Left lung (tissue), 4 donors: ENCODE measurements at regions not wholly inside any gene's neighbourhood (a gene's known extent, or its start where the extent isn't known, plus 50 kb on each side); places are given as distances from the start of the nearest gene placed in this dataset.

Experiments
- ATAC-seq: fragments of 200-7000 bp; cut with Tn5 transposase; one replicate; pipeline ENCODE4 v1.9.1; 2020; ENCODE audit warnings: moderate library complexity
- DNase-seq, 4 donors: peaks; one replicate each; pipeline ENCODE4 v3.0.0-alpha.2; 2013 to 2020
- H3K27ac ChIP-seq, 2 donors: fragments of 200-600 bp; sonication (generic) in 1 of 2; one replicate each; pipeline versions ENCODE4 v1.5.0 to v1.8.0; 2020 to 2021
- H3K27me3 ChIP-seq, 2 donors: fragments of 200-600 bp; sonication (generic) in 1 of 2; one replicate each; pipeline versions ENCODE4 v1.5.0 to v1.8.0; 2020 to 2021
- H3K36me3 ChIP-seq, 2 donors: fragments of 200-600 bp; sonication (generic) in 1 of 2; one replicate each; pipeline versions ENCODE4 v1.5.0 to v1.8.0; 2020 to 2021
- H3K4me1 ChIP-seq, 2 donors: fragments of 200-600 bp; one replicate each; pipeline ENCODE4 v1.8.0; 2021
- H3K4me3 ChIP-seq, 2 donors: fragments of 200-600 bp; sonication (generic) in 1 of 2; one replicate each; pipeline versions ENCODE4 v1.5.0 to v1.8.0; 2020 to 2021; ENCODE audit warnings: mild to moderate bottlenecking in 1 of 2
- H3K9me3 ChIP-seq, 2 donors: fragments of 200-600 bp; sonication (generic) in 1 of 2; one replicate each; pipeline versions ENCODE4 v1.5.0 to v1.8.0; 2020 to 2021
- intact Hi-C, 2 donors: fragments of 100-400 bp; cut with DNase I; formaldehyde crosslinking; loops; one replicate each; pipeline versions ENCODE4 v1.11.2 to v1.14.2; 2022
- TF ChIP-seq, protein P1 (sequence below), 2 donors: fragments of 200-600 bp; sonication (generic) in 1 of 2; IDR thresholded peaks; one replicate each; pipeline versions ENCODE4 v1.5.0 to v1.8.0; 2021; ENCODE audit warnings: antibody characterized with exemption in 2 of 2
- donor health status: DM: no; HTN: yes; CAD: no.
- donor health status: DM: no; HTN: no; CAD: no.

GRCh38 chr11:76280151-76280881, 74.0 kb upstream of the WNT11 start:
- TF ChIP-seq, protein P1, sequence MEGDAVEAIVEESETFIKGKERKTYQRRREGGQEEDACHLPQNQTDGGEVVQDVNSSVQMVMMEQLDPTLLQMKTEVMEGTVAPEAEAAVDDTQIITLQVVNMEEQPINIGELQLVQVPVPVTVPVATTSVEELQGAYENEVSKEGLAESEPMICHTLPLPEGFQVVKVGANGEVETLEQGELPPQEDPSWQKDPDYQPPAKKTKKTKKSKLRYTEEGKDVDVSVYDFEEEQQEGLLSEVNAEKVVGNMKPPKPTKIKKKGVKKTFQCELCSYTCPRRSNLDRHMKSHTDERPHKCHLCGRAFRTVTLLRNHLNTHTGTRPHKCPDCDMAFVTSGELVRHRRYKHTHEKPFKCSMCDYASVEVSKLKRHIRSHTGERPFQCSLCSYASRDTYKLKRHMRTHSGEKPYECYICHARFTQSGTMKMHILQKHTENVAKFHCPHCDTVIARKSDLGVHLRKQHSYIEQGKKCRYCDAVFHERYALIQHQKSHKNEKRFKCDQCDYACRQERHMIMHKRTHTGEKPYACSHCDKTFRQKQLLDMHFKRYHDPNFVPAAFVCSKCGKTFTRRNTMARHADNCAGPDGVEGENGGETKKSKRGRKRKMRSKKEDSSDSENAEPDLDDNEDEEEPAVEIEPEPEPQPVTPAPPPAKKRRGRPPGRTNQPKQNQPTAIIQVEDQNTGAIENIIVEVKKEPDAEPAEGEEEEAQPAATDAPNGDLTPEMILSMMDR (IDR thresholded peaks at IDR 0.05), result no peak
- no peaks in the 10 kb centered on the region for H3K9me3 ChIP-seq
- no peak overlapping the region for H3K27ac ChIP-seq
- H3K36me3 ChIP-seq, result no peaks in the 10 kb centered on the region
- ATAC-seq (no peak), DNase-seq (peak in 1 of 4 donors; percentile 53)
- intact Hi-C loops, result no loop called here
- H3K4me3 ChIP-seq, result no peak overlapping the region
- H3K4me1 ChIP-seq, result no peaks in the 10 kb centered on the region
- H3K27me3 ChIP-seq, result no peaks in the 10 kb centered on the region

DNA sequence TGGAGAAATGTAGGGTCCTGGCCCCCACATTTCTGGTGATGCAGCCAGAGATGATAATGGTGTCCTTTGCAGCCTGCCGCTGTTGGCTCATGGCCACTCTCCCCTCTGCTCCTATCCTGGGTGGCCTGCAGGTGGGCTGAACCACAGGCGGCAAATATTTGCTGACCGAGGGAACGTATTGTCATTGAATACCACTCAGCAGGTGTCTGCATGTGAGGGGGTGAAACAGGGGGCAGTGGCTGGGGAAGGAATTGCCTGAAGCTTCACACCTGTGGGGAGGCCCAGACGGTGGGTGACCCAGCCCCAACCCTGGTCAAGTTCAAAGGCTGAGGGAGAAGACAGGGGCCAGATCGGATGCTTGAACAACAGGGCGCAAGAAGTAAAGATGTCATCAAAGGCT, 73.3 kb upstream of the WNT11 start:
- H3K9me3 ChIP-seq, result no peaks in the 10 kb centered on the region
- H3K4me3 ChIP-seq, result no peak overlapping the region
- no peak for DNase-seq
- H3K27ac ChIP-seq, result no peak overlapping the region
- TF ChIP-seq, protein P1 (IDR thresholded peaks at IDR 0.05), result no peak
- intact Hi-C loops, result no loop called here
- H3K4me1 ChIP-seq, result no peaks in the 10 kb centered on the region
- H3K36me3 ChIP-seq, result no peaks in the 10 kb centered on the region
- H3K27me3 ChIP-seq, result no peaks in the 10 kb centered on the region
- no peak for ATAC-seq

- no peak overlapping the region for H3K27ac ChIP-seq
- no peaks in the 10 kb centered on the region for H3K27me3 ChIP-seq
- intact Hi-C loops, result no loop called here
- H3K4me3 ChIP-seq, result no peak overlapping the region
- TF ChIP-seq, protein P1 (IDR thresholded peaks at IDR 0.05), result no peak
- H3K4me1 ChIP-seq, result no peaks in the 10 kb centered on the region
- DNase-seq (peak in 1 of 4 donors; percentile 41), ATAC-seq (no peak)
- no peaks in the 10 kb centered on the region for H3K9me3 ChIP-seq
- no peaks in the 10 kb centered on the region for H3K36me3 ChIP-seq
These were observed 72.7 kb upstream of the WNT11 start for GRCh38 chr11:76279038-76279437.

GRCh38 chr11:76278526-76278925, 72.2 kb upstream of the WNT11 start:
- no peak for ATAC-seq
- Histone ChIP-seq H3K4me1 (no peaks in the 10 kb centered on the region), H3K27me3 (no peaks in the 10 kb centered on the region), H3K27ac (no peak overlapping the region), H3K4me3 (no peak overlapping the region), H3K9me3 (no peaks in the 10 kb centered on the region), H3K36me3 (no peaks in the 10 kb centered on the region)
- TF ChIP-seq, protein P1 (IDR thresholded peaks at IDR 0.05), result no peak
- intact Hi-C loops, result no loop called here
- no peak for DNase-seq

DNA sequence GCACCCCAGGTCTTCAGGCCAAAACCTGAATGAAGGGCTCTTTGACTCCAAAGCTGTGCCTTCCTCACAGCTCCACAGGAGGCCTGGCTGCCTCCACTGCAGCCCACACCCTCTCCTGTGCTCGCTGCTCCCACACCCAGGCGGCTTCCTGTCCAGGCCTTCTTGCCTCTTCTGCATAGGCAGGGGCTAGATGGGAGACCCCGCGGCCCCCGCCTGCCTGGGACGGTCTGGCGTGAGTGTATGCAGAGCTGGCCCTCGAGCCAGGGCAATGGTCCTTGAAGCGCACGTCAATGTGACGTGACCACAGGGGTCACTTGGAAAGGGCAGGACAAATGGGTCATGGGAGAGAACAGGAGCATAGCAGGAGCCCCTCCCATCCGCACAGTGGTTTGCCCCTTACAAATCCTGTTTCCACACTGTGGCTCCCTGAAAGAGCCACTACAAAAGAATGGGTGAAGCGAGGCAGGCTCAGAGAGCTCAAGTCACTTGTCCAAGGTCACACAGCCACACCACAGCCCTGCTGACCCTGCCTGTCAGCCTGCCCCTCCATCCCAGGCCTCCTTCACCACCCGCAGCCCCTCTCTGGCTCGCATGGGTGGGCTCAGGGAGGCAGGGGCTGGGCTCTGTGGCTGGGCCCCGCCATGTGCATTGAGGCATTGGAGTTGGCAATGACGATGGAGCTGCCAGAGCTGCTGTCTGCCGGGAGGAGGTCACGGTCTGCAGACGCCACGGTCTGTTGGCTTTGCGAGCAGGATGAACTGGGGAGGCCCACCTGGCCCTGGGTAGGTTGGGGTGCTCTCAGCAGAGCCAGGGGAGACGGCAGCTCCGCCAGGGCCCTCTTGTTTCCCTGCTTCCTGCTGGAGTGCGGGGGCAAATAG, 71.2 kb upstream of the WNT11 start:
- H3K4me1 ChIP-seq, result no peaks in the 10 kb centered on the region
- intact Hi-C loops, result no loop called here
- ATAC-seq (no peak), DNase-seq (peak in 2 of 4 donors; percentile 36 to 75)
- no peak overlapping the region for H3K4me3 ChIP-seq
- H3K27me3 ChIP-seq, result no peaks in the 10 kb centered on the region
- no peaks in the 10 kb centered on the region for H3K36me3 ChIP-seq
- no peaks in the 10 kb centered on the region for H3K9me3 ChIP-seq
- TF ChIP-seq, protein P1 (IDR thresholded peaks at IDR 0.05), result no peak
- no peak overlapping the region for H3K27ac ChIP-seq
